ENCODE measurements at regions not wholly inside any gene's neighbourhood (a gene's known extent, or its start where the extent isn't known, plus 50 kb on each side); places are given as distances from the start of the nearest gene placed in this dataset.

GRCh38 chr5:84518862-84519261, 134.2 kb upstream of the EDIL3 start:
- Histone ChIP-seq H3K27me3 (ENCODE audit: low read depth) (no peaks in the 10 kb centered on the region), H3K4me3 (no peak overlapping the region), H3K36me3 (no peaks in the 10 kb centered on the region), H3K4me1 (no peaks in the 10 kb centered on the region), H3K9me3 (no peaks in the 10 kb centered on the region), H3K27ac (no peak overlapping the region)
- no peak for TF ChIP-seq CTCF (IDR thresholded peaks at IDR 0.05)
- intact Hi-C loops (cut with DNase I) = no loop called here
- no peak for ATAC-seq
- DNase-seq = no peak

- no peaks in the 10 kb centered on the region for H3K9me3 ChIP-seq
- TF ChIP-seq CTCF (IDR thresholded peaks at IDR 0.05) = no peak
- no peaks in the 10 kb centered on the region for H3K27me3 ChIP-seq (ENCODE audit: low read depth)
- DNase-seq = no peak
- H3K36me3 ChIP-seq = no peaks in the 10 kb centered on the region
- H3K27ac ChIP-seq = no peak overlapping the region
- no peak overlapping the region for H3K4me3 ChIP-seq
- H3K4me1 ChIP-seq = no peaks in the 10 kb centered on the region
- intact Hi-C loops (cut with DNase I) = no loop called here
- no peak for ATAC-seq
Measured at GRCh38 chr5:84518370-84518769, 133.7 kb upstream of the EDIL3 start.

- TF ChIP-seq CTCF (IDR thresholded peaks at IDR 0.05) = no peak
- no peak for DNase-seq
- no peak for ATAC-seq
- H3K36me3 ChIP-seq = no peaks in the 10 kb centered on the region
- H3K9me3 ChIP-seq = no peaks in the 10 kb centered on the region
- H3K27me3 ChIP-seq (ENCODE audit: low read depth) = no peaks in the 10 kb centered on the region
- no peaks in the 10 kb centered on the region for H3K4me1 ChIP-seq
- H3K27ac ChIP-seq = no peak overlapping the region
- intact Hi-C loops (cut with DNase I) = no loop called here
- no peak overlapping the region for H3K4me3 ChIP-seq
Measured at GRCh38 chr5:84506625-84507024, 121.9 kb upstream of the EDIL3 start.

GRCh38 chr5:84494453-84494852, 109.8 kb upstream of the EDIL3 start:
- Histone ChIP-seq H3K9me3 (no peaks in the 10 kb centered on the region), H3K27me3 (ENCODE audit: low read depth) (no peaks in the 10 kb centered on the region), H3K4me1 (no peaks in the 10 kb centered on the region), H3K4me3 (no peak overlapping the region), H3K36me3 (no peaks in the 10 kb centered on the region), H3K27ac (no peak overlapping the region)
- intact Hi-C loops (cut with DNase I) = no loop called here
- DNase-seq (no peak), ATAC-seq (no peak)
- no peak for TF ChIP-seq CTCF (IDR thresholded peaks at IDR 0.05)

- ATAC-seq (peak; percentile 26 to 51), DNase-seq (no peak)
- H3K27ac ChIP-seq = no peak overlapping the region
- intact Hi-C loops (cut with DNase I) = no loop called here
- no peaks in the 10 kb centered on the region for H3K27me3 ChIP-seq (ENCODE audit: low read depth)
- no peaks in the 10 kb centered on the region for H3K9me3 ChIP-seq
- no peaks in the 10 kb centered on the region for H3K36me3 ChIP-seq
- no peaks in the 10 kb centered on the region for H3K4me1 ChIP-seq
- no peak overlapping the region for H3K4me3 ChIP-seq
- no peak for TF ChIP-seq CTCF (IDR thresholded peaks at IDR 0.05)
Measured at GRCh38 chr5:84487963-84488362, 103.3 kb upstream of the EDIL3 start.
